ENCODE measurements at regions not wholly inside any gene's neighbourhood (a gene's known extent, or its start where the extent isn't known, plus 50 kb on each side); places are given as distances from the start of the nearest gene placed in this dataset.
"Not testable (repeated sequence)": the region's sequence is repeated elsewhere in the genome, so short reads cannot be mapped to it uniquely, and the experiment has no call there.

DNA sequence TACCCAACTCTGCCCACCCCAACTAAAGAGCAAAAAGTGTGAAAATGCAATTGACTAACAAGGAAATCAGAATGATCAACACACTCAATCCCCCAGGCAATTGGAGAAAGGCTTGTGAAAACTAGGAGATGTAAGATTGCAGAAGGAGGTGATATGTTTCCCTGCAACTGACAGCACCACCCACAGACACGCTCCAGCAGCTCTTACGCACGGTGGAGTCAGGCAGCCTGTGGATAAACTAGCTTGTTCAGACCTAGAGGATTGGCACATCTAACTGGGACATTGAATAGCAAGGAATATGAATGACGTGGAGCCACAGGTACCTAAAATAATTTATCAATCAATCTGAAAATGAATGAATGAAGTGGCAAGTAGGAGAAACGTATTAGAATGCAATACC is 125.7 kb upstream of the MYO3A start:
- DNase-seq (ENCODE audit: low spot score), result no peak

DNA sequence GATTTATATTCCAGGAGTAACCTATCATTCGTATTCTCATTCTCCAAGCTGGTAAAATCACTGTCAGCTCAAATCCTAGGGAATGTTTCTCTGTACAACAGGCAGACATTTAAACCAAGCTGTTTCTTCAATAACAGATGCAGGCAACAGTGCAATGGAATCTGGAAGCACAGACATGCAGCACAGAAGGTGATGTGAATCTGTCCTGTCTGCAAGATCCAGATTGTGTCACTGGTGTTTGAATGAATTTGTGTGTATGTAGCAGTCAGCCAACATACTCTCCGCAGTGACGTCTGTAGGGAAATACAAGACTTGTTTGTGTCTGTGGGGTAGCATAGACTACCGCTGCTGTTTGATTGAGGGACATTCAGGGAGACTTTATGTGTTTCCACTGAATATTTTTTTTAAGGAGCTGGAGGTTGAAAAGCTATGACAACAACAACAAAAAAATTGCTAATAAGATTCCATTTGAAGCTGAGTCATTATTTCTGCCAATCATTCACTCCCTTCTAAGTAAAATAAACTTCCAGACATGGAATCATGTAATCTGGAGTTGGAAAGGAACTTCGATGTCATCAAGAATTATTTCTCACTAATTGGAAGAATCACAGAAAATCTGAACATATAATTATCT is 122.9 kb upstream of the MYO3A start:
- DNase-seq (ENCODE audit: low spot score), result peak; percentile 47

DNA sequence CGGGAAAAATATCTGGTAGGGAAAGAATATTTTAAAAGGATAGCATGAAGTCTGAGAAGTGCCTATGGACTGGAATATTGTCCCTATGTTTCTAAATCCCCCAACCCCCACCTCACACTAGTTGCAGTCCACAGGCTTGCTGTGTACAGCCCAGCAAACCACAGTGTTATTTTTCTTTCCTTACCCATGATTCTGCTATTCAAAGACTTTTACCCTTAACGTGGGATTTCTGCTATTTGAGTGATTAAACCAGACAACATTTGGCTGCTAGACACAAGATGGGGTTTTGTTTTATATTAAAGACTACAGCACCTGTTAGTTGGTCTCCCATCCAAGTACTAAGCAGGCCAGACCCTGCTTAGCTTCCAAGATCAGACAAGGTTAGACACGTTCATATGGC is 120.5 kb upstream of the MYO3A start:
- no peak for DNase-seq (ENCODE audit: low spot score)

DNA sequence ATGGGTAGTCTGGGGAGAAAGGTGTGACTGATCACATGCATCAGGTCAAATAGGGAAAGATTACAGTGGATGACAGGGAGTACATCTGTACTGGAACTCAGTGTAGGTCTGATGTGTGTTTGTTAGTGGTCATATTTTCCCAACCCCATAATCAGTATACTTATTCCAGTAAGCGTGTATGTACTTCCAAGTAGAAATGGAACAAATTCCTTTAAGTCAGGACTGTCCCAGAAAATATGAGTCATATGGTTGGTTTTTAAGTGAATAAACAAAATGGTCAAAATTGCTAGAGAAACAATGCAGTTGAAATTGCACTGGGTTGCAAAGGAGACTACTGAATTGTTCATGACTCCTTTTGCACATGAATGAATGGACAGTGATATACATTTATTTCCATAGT is 118.8 kb upstream of the MYO3A start:
- no peak for DNase-seq (ENCODE audit: low spot score)

DNA sequence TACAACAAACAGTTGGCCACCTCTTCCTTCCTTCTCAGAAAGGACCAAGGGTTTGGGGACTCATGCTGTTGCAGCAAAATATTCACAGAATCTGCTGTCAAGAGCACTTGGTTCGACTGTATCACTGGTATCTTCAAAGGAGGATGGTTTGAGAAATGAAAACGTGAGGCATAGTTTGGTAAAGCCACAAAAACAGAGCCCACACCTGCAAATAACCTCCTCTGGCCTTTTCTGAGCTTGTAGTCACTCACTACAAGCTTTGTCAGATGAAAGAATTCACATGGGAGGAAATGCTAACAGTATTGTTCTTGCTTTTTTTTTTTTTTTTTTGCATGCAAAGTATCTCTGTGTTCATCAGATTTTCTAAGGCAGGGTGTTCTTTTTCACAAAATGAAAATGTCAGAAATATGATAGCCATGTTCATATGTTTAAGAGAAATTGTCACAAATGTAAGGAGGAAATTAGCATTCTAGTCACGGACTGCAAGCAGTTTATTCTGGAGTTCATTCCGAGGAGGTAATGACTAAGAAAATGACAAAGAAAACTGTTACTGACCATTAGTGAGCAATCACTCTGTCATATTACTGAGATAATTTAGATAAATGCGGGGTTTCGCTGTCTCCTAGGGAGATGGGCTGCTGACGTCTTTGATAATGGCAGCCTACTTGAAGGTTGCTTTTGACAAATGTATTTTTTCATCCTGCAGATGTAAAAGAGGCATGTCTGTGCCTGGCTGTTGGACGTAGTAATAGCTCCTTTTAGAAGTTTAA is 117.8 kb upstream of the MYO3A start:
- DNase-seq (ENCODE audit: low spot score), result no peak

DNA sequence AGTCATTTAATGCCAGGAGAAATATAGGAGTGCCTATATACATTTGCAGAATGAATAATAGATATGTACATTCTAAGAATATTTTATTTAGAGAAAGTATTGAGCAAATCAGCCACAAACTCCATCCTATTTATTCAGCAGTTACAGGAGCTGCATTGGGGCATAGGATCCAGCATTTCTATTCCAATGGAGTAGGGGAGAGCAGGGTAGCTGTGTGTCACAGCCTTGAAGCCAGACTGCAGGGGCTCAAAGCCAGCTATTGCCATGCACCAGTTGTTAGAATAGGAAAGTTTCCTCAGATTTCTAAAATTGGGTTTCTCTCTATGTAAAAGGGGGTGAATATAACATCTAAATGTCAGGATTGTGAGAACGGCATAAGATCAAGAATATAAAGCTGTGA is 116.8 kb upstream of the MYO3A start:
- DNase-seq (ENCODE audit: low spot score), result no peak

DNA sequence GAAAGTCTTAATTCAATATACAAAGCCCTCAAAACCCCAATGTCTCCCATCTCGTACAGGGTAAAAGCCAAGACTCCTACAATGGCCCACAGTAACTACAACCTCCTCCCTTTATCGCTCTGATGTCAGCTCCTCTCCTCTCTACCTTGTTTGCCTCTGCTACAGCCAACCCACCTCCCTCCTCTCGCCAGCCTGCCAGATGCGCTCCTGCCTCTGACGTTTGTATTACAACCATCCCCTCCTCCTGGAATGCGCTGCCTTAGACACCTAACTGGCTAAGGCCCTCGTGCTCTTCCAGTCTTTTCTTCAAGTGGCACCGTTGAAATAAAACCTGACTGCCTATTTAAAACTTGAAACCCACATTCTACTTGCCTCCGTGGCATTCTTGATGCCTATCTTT is 115.3 kb upstream of the MYO3A start:
- no peak for DNase-seq (ENCODE audit: low spot score)

DNA sequence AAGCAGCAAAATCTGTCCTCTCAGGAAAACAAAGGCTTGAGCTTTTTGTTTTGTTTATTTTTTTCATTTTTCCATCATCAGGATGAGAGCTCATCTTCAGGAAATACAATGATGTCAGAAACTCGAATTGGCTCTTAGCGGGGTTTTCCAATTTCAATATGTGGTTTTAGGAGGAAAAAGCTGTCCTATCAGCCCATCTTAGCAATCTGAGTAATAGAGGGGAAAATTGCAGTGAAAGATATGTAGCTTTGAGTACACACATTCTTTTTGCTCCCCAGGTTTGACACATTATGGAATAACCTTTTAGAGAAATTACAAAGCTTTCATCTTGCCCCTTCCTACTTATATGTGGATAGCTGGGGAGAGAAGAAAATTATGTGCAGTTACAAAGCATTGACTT is 113.6 kb upstream of the MYO3A start:
- DNase-seq (ENCODE audit: low spot score), result no peak

DNA sequence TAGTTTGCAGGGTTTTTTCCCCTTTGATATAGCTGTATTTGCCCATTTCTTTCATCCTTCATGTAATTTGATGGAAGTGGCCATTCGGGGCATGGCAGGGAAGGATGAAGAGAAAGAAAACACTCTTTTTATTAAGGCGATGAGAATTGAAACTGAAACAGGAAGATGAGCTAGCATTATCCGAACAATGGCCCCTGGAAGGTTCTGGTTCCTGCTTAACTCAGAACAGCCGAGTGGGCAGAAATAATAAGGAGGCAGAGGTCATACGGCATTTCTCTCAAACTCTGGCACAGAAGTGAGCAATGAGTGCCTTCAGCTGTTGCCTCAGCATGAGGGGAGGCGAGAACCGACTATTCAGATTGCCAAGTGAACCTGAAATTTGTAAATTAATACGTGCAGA is 113.2 kb upstream of the MYO3A start:
- DNase-seq (ENCODE audit: low spot score), result peak; percentile 4

DNA sequence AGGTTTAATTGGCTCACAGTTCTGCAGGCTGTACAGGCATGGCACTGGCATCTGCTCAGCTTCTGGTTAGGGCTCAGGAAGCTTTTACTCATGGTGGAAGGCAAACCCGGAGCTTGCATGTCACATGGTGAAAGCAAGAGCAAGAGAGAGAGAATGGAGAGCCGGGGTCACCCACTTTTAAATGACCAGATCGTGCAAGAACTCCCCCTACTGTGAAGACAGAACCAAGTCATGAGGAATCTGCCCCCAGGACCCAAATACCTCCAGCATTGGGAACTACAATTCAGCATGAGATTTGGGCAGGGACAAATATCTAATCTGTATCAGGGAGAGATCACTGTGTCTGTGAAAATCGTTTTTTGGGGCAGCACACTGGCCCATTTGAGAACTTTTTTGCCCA is 110.0 kb upstream of the MYO3A start:
- DNase-seq (ENCODE audit: low spot score), result no peak

DNA sequence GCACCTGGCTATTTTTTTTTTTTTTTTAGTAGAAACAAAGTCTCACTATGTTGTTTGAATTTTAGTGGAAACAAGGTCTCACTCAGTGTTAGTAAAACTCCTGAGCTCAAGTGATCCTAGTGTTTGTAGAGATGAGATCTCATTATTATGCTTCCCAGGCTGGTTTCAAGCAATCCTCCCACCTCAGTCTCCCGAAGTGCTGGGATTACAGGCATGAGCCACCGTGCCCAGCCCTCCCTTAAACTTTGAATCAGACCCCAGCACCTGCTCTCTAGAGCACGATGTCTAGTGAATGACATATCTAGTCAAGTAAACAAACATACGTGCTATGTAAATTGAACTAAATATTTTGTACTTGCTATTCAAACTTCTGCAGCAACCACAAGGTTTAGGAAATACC is 105.6 kb upstream of the MYO3A start:
- DNase-seq (ENCODE audit: low spot score), result no peak

DNA sequence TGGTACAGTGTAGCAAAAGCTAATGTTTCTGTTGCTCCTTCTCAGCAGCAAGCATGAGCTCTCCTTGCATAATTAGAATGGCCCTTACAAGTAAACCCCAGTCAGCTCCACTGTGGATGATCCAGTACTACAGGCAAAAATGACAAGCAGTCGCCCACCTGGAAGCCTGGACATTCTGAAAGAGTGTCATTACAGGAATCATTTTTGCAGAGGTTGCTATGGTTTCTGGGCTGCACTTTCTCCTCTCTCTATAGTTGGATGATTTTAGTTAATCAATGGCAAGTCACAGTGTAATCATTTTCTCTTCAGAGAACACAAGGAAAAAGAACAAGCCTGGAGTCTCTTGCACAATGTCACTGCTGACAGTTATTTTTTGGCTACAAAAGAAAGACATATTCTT is 102.9 kb upstream of the MYO3A start:
- no peak for DNase-seq (ENCODE audit: low spot score)

DNA sequence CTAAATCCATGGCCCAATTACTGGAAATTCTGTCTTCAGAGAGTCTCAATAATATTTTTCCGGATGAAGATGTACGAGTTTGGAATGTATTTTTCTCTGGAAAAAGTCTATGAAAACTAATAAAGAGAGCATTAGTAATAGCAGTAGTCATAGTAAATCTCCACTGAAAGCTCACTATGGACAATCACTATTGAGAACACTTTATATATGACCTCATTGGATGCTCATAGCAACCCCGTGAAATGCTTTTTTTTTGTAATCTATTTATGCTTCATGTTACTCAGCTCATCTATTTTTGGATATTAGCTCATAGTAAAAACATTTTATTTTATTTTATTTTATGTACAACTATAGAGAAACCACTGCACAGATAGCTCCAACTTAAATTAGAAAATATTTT is 94.3 kb upstream of the MYO3A start:
- DNase-seq (ENCODE audit: low spot score), result no peak

DNA sequence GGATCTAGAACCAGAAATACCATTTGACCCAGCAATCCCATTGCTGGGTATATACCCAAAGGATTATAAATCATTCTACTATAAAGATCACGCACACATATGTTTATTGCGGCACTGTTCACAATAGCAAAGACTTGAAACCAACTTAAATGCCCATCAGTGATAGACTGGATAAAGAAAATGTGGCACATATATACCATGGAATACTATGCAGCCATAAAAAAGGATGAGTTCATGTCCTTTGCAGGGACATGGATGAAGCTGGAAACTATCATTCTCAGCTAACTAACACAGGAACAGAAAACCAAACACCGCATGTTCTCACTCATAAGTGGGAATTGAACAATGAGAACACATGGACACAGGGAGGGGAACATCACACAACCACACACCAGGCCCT is 93.2 kb upstream of the MYO3A start:
- DNase-seq (ENCODE audit: low spot score), result not testable (repeated sequence)

DNA sequence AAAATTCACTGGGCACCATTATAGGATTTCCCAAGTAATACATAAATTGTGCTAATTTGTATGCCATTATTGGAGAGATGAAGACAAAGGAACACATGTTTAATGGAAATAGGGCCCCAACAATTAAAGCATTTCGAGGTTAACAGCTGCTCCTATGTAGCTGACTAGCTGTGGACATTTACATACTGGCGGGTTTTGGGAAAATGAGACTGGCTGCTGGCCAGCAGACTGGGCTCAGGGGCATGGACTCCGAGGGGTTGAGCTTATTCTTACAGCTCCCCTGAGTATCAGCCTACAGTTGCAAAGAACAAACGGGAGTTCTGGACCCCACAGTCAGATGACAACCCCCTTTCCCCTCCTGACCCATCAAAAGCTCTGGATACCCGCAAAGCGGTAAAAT is 91.9 kb upstream of the MYO3A start:
- no peak for DNase-seq (ENCODE audit: low spot score)

DNA sequence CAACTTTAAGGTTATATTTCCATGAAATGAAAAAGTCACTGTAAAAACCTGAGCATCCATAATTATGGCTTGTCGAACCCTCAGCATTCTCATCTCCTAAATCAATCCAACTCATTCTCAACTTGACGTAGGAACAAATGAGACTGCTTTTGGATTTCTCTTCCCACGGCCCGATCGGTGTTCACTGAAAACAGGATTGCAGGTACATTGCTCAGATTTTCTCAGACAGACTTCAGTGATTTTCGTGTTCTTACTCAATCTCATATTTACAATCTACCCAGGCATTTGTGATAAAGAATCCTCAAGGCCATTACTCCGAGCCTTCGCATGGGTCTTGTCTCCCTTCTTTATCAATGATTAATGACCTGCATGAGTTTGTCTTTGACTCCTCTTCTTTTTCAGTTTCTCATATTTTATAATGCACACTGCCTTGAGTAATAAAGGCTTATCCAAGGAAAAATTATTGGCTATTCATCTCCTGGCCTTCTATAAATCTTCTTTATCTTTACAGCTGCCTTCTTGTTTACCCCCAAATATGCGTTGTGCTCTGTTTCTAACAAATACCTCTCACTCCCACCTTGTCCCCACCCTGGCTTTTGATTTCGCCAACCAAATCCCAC is 90.4 kb upstream of the MYO3A start:
- DNase-seq (ENCODE audit: low spot score), result no peak

DNA sequence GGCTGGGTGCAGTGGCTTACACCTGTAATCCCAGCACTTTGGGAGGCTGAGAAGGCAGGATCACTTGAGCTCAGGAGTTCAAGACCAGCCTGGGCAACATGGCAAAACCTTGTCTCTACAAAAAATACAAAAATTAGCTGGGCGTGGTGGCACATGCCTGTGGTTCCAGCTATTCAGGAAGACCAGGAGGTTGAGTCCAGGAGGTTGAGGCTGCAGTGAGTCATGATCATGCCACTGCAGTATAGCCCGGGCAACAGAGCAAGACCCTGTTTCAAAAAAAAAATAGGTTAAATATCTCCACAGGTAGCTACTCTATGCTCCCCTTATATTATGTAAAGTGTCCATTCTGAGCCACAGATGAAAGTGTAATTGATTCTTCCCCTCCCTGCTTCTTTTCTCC is 89.3 kb upstream of the MYO3A start:
- not testable (repeated sequence) for DNase-seq (ENCODE audit: low spot score)

DNA sequence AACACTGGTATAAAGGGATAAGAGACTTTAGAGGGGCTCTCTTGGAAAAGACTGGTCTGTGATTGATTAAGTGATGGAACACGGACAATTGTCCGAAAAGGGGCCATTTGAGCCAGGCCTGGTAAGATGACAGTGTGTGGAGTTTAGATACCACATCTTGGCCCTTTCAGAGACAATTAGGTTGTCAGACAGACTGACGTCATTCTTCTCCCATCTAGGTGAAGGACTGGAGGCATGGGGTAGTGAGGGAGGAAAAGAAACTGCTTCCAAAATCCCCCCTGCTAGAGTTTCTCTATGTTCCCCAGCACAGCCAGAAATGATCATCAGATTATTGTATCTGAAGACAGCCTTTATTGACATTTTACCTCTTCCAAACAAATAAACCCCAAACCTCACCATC is 84.8 kb upstream of the MYO3A start:
- DNase-seq (ENCODE audit: low spot score), result no peak

DNA sequence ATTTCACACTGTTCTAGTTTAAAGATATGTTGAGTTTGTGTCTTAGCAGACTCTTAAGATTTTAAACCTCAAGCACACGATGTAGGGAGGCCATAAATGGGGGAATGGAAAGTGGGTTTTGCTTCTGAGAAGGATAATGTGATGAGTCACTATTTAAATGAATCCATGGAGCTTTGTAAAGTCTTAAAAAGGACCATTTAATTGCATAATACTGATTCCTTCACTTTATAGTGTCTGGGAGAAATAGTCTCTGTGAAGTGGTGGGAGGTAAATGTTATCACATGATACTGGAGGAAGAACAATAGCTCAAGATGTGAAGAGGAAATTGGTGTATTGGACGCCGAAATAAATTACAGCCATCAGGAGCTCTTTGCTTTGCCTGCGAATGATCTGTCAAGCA is 84.0 kb upstream of the MYO3A start:
- no peak for DNase-seq (ENCODE audit: low spot score)

DNA sequence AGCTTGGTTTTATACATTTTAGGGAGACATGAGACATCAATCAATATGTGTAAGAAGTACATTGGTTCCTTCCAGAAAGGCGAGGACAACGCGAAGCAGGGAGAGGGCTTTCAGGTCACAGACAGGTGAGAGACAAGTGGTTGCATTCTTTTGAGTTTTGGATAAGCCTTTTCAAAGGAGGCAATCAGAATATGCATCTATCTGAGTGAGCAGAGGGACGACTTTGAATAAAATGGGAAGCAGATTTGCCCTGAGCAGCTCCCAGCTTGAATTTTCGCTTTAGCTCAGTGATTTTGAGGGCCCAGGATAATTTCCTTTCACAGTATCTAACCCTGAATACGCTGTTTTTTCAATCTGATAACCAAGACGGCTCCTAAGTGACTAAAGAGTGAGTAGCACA is 82.5 kb upstream of the MYO3A start:
- no peak for DNase-seq (ENCODE audit: low spot score)

DNA sequence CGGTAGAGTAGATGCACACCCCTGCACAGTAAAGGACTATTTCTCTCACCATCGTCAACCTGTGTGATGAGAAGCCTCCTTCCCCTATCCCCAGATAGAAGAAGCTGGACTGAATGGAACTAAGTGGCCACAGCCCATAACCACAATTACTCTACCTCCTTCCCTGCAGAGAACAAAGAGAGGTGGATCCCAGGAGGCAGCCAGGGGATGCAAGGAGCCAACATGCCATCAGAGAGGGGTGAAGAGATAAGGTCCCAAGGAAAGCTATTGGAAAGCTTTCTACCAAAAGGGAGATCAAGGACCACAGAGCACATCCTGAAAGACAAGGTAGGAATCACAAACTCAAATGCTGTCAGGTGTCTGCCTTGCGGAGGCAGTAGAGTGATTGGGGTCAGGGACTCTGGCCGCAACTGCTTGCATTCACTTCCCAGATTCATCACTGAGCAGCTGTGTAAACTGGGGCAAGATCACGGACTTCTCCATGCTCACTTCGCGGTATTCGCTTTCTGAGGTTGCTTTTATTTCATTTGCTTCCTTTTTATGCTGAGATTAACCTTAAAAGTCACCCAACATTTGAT is 81.6 kb upstream of the MYO3A start:
- DNase-seq (ENCODE audit: low spot score), result no peak

DNA sequence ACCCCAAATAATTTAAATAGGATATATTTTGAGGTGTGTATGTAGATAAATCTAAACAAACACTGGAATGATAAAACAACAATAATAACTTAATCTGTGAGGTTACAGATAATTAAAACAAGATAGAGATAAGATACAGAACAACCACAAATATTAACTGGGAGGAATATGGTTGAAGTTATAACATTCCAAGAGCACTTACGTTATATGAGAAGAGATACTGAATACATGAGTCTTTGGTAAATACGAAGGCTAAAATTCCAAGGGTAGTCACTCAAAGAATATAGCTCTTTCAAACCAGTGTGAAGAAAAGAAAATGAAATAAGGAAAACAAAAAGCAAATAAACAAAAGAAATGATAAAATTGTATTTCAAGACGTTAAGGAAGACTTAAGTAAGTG is 76.0 kb upstream of the MYO3A start:
- DNase-seq (ENCODE audit: low spot score), result no peak

DNA sequence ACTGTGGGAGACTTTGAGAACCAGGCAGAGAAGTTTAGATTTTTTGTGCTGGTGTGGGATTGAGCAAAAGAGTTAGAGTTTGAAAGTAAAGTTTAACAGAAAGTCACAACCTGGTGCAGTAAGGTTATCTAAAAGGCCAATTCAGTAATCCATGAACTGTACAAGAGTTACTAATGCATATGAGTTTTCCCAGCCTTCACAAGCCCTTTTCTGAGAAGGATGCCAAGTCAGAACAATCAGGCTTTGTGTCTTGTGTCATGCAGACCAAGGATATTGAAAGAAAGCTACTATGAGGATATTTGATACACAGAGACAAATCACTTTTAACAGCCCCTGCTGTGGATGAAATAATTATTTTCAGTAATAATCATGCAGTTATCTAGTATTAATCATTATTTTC is 68.8 kb upstream of the MYO3A start:
- peak; percentile 14 for DNase-seq (ENCODE audit: low spot score)
